ENCODE measurements at regions not wholly inside any gene's neighbourhood (a gene's known extent, or its start where the extent isn't known, plus 50 kb on each side); places are given as distances from the start of the nearest gene placed in this dataset.

DNA sequence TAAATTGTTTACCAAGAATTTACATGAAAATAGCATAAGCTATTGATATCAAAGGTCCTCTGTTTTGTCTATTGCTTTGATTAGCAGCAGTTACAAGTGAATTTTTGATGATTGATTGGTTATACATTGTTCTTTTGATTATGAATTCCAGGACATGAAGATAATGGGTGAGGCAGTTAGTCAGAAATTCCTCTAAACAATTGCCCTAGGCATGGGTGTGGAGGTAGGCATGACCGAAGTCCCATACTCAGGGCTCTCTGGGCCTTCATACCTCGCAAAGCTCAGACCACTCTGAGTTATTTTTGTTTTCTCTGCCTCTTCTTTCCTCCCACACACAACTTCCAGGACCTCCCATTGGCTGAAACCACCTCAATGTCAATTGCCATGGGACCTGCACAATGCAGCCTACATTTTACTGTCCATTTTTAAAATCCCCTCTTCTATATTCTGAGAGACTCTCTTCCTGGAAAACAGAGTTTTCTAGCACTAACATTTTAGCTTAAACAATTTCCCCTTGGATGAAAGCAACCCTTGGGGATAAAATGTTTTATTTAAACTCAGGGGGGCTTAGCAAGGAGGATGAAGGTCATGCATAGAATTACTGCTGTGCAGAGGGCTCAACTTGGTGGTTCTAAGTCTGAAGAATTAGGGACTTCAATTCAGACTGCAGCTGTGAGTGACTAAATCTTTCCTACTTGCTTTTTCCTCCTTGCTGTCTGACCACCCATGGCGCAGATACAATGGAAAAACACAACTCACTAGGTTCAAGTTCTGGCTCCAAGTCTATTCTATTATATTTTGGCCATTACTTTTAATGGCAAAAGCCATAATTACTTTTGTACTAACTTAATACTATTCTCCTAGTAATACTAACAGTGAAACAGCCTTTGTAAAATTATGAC is 594.8 kb downstream of the NTRK3 start:
- TF ChIP-seq, protein P1, sequence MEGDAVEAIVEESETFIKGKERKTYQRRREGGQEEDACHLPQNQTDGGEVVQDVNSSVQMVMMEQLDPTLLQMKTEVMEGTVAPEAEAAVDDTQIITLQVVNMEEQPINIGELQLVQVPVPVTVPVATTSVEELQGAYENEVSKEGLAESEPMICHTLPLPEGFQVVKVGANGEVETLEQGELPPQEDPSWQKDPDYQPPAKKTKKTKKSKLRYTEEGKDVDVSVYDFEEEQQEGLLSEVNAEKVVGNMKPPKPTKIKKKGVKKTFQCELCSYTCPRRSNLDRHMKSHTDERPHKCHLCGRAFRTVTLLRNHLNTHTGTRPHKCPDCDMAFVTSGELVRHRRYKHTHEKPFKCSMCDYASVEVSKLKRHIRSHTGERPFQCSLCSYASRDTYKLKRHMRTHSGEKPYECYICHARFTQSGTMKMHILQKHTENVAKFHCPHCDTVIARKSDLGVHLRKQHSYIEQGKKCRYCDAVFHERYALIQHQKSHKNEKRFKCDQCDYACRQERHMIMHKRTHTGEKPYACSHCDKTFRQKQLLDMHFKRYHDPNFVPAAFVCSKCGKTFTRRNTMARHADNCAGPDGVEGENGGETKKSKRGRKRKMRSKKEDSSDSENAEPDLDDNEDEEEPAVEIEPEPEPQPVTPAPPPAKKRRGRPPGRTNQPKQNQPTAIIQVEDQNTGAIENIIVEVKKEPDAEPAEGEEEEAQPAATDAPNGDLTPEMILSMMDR (IDR thresholded peaks at IDR 0.05; ENCODE audit: insufficient read depth, low read length) = no peak

DNA sequence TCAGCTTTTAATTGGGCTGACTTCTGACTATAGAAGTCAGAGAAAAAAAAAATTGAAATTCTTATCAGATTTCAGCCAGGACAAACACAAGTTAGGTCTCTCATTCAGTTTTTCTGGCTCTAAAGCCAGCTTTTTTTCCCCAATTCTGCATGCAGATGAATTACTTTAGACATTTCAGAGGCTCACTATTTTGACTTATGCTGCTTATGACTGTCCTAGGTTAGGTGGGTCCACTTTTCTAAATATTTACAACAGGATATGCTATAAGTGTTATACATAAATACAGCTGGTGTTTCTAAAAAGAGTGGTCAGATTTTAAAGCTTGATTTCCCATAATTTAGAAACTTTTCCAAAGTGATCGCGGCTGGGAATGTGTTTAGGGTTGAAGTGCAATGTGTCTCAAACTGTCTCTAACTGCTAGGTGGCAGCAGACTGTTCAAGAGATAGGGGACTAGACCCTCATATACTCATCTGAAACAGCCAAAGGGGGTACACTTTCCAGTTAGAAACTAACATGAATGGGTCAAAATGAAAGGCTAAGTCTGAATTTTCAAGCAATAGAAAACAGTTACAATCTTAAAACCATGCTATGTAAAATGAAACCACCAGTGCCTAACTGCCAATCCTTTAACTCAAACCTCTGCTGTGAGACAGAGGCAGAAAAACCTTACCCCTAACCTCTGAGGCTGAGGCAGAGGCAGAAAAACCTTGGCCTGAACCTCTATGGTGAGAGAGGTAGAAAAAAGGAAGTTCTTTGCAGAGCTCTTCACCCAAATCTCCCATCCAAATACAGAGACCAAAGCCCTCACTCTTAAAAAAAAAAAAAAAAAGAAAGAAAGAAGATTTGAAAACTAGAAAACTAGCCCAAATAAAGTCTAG is 596.0 kb downstream of the NTRK3 start:
- TF ChIP-seq, protein P1 (IDR thresholded peaks at IDR 0.05; ENCODE audit: insufficient read depth, low read length) = peak; percentile 36
- DNase-seq (ENCODE audit: low read depth) = no peak
- H3K4me3 ChIP-seq (ENCODE audit: low read depth, low read length) = no peak overlapping the region

More for the DNA sequence above, 594.8 kb downstream of the NTRK3 start:
- DNase-seq (ENCODE audit: low read depth) = no peak
- no peak overlapping the region for H3K4me3 ChIP-seq (ENCODE audit: low read depth, low read length)

DNA sequence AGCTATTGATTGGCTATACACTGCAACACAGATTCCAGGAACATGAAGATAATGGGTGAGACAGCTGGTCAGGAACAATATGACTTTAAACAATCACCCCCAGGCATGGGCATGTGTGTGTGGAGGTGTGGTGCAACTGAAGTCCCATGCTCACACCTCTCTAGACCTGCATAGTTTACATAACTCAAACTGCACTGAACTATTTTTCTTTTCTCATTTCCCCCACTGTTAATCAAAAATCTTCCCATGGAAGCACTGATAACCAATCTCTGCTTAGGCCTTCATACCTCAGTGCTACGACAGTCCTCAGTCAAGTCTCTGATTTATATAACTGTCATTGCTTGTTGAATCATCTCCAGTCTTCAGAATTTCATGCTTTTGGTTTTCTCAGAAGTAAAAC is 600.2 kb downstream of the NTRK3 start:
- DNase-seq (ENCODE audit: low read depth) = no peak
- no peak overlapping the region for H3K4me3 ChIP-seq (ENCODE audit: low read depth, low read length)
- TF ChIP-seq, protein P1 (IDR thresholded peaks at IDR 0.05; ENCODE audit: insufficient read depth, low read length) = no peak

DNA sequence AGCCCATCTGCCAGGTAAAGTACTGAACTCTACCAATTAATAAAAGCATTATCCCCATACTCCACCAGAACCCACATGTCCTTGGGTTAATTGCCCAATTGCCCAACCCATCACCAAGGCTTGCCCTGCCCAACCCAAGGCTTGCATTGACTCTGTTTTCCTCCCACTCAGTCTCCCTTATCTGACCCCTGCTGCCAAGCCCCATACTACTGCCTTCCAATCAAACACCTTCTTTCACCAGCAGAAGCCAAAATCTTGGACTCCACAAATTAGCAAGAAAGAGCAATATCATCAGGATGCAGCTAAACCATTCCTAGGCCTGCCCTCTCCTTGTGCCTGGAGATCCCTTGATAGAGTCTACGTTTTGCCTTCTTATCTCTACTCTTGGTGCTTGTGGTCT is 602.9 kb downstream of the NTRK3 start:
- no peak overlapping the region for H3K4me3 ChIP-seq (ENCODE audit: low read depth, low read length)
- DNase-seq (ENCODE audit: low read depth) = no peak
- TF ChIP-seq, protein P1 (IDR thresholded peaks at IDR 0.05; ENCODE audit: insufficient read depth, low read length) = no peak

DNA sequence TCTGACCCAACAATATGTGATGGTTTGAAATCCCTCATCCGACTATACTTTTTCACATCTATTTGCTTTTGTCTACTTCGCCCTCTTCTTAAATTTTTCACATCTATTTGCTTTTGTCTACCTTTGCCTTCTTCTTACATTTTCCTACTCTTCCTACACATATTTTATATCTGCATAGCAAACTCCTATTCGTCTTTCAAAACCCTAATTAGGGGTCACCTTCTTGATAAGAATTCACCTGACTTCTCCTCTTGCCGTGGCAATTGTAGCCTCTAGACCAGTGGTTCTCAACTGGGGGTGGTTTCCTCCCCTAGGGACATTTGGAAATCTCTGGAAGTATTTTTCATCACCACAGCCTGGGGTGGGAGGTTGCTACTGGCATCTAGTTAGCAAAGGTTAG is 607.4 kb downstream of the NTRK3 start:
- DNase-seq (ENCODE audit: low read depth) = no peak
- H3K4me3 ChIP-seq (ENCODE audit: low read depth, low read length) = no peak overlapping the region
- TF ChIP-seq, protein P1 (IDR thresholded peaks at IDR 0.05; ENCODE audit: insufficient read depth, low read length) = no peak

DNA sequence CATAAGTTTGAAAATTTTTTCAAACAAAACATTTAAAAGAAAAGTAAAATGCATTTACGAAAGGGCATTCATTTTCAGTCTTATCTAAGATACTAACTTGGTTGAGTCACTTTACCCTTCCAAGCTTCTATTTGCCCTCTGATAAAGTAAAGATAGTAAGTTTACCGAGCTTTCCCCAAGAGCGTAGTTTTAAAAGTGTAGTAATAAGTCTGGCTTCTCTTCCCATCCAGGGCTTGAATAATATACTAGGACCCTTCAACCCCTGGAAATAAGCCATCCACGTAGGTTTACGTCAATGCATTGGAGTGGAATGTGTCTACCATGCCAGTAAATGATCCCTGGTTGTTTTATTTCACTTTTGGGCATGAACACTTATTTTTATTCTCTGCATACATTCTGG is 608.3 kb downstream of the NTRK3 start:
- TF ChIP-seq, protein P1 (IDR thresholded peaks at IDR 0.05; ENCODE audit: insufficient read depth, low read length) = no peak
- peak; percentile 97 for DNase-seq (ENCODE audit: low read depth)
- no peak overlapping the region for H3K4me3 ChIP-seq (ENCODE audit: low read depth, low read length)

All from fibroblast of the aortic adventitia (primary cell).